HG03442 (cell line): ENCODE measurements at regions not wholly inside any gene's neighbourhood (a gene's known extent, or its start where the extent isn't known, plus 50 kb on each side); places are given as distances from the start of the nearest gene placed in this dataset.
"Not testable (repeated sequence)": the region's sequence is repeated elsewhere in the genome, so short reads cannot be mapped to it uniquely, and the experiment has no call there.

ENCODE experiments used
- ATAC-seq: cut with Tn5 transposase; IDR thresholded peaks from one replicate; pipeline ENCODE4 v1.9.1; 2021; ENCODE audit warnings: mild to moderate bottlenecking, moderate library complexity; ENCODE audit not compliant: unreplicated experiment

GRCh38 chr3:118162627-118163588 lies 871.7 kb downstream of the IGSF11 start:
- ATAC-seq: not testable (repeated sequence)

GRCh38 chr3:118165413-118165812 lies 869.2 kb downstream of the IGSF11 start:
- no peak for ATAC-seq

- no peak for ATAC-seq
Observed at GRCh38 chr3:118167571-118167970, 867.1 kb downstream of the IGSF11 start.

- ATAC-seq: no peak
Observed at GRCh38 chr3:118168175-118168574, 866.5 kb downstream of the IGSF11 start.

GRCh38 chr3:118171236-118171852 lies 863.3 kb downstream of the IGSF11 start:
- ATAC-seq: no peak

GRCh38 chr3:118180853-118181252 lies 853.8 kb downstream of the IGSF11 start:
- ATAC-seq: no peak

GRCh38 chr3:118181274-118181673 lies 853.4 kb downstream of the IGSF11 start:
- no peak for ATAC-seq

GRCh38 chr3:118186051-118186450 lies 848.6 kb downstream of the IGSF11 start:
- no peak for ATAC-seq

GRCh38 chr3:118187221-118187620 lies 847.4 kb downstream of the IGSF11 start:
- no peak for ATAC-seq

GRCh38 chr3:118196183-118196582 lies 838.5 kb downstream of the IGSF11 start:
- ATAC-seq: no peak

- ATAC-seq: no peak
Observed at GRCh38 chr3:118199044-118199443, 835.6 kb downstream of the IGSF11 start.

GRCh38 chr3:118204052-118204656 lies 830.5 kb downstream of the IGSF11 start:
- no peak for ATAC-seq

- no peak for ATAC-seq
Observed at GRCh38 chr3:118207271-118207670, 827.4 kb downstream of the IGSF11 start.

GRCh38 chr3:118208642-118209041 lies 826.0 kb downstream of the IGSF11 start:
- ATAC-seq: no peak

- ATAC-seq: no peak
Observed at GRCh38 chr3:118213892-118214291, 820.8 kb downstream of the IGSF11 start.

- ATAC-seq: no peak
Observed at GRCh38 chr3:118226206-118226605, 808.4 kb downstream of the IGSF11 start.

GRCh38 chr3:118227191-118227590 lies 807.5 kb downstream of the IGSF11 start:
- ATAC-seq: no peak

- ATAC-seq: no peak
Observed at GRCh38 chr3:118228151-118228550, 806.5 kb downstream of the IGSF11 start.

GRCh38 chr3:118229196-118229595 lies 805.5 kb downstream of the IGSF11 start:
- no peak for ATAC-seq

- no peak for ATAC-seq
Observed at GRCh38 chr3:118231578-118231977, 803.1 kb downstream of the IGSF11 start.

- ATAC-seq: no peak
Observed at GRCh38 chr3:118239253-118239652, 795.4 kb downstream of the IGSF11 start.

- ATAC-seq: no peak
Observed at GRCh38 chr3:118244761-118245160, 789.9 kb downstream of the IGSF11 start.
